ENCODE measurements at regions not wholly inside any gene's neighbourhood (a gene's known extent, or its start where the extent isn't known, plus 50 kb on each side); places are given as distances from the start of the nearest gene placed in this dataset.

GRCh38 chr6:22621701-22622100, 52.3 kb downstream of the HDGFL1 start:
- no peak for DNase-seq (ENCODE audit: low spot score)

DNA sequence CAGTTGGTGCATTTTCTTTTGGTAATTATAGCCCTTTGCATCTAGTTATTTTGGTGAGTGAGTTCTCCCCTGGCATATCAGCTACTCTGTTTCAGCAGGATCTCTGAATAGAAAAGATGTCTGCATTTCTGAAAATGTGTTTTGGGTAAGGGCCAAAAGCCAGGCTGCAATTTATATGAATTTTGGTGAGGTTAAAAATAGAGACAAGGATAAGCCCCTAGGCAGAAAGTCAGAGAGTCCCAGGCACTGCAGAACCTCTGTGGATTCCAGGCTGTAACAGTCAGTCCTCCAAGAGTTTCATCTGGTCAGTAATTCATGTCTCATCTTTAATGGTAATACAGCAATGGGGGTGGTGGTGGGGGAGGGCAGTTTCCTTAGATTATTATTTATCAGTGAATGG, 53.0 kb downstream of the HDGFL1 start:
- DNase-seq (ENCODE audit: low spot score), result no peak

GRCh38 chr6:22622813-22623212, 53.4 kb downstream of the HDGFL1 start:
- no peak for DNase-seq (ENCODE audit: low spot score)

GRCh38 chr6:22627644-22628043, 58.3 kb downstream of the HDGFL1 start:
- DNase-seq (ENCODE audit: low spot score), result no peak

GRCh38 chr6:22631091-22631490, 61.7 kb downstream of the HDGFL1 start:
- DNase-seq (ENCODE audit: low spot score), result no peak

GRCh38 chr6:22632581-22633145, 63.3 kb downstream of the HDGFL1 start:
- DNase-seq (ENCODE audit: low spot score), result no peak

- no peak for DNase-seq (ENCODE audit: low spot score)
Measured at GRCh38 chr6:22636452-22636851, 67.1 kb downstream of the HDGFL1 start.

DNA sequence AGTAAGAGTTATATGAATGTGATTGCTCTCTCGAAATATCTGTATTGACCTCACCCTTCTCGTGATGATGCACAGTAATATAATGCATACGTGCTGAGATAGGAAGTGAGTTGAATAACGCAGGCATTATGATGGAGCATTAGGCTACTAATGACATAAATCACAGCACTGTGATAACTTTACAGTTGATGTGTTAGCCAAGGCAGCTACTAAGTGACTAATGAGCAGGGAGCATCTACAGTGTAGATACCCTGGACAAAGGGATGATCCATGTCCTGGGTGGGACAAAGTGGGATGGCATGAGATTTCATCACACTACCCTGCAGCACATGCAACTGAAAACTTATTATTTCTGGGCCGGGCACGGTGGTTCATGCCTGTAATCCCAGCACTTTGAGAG, 68.4 kb downstream of the HDGFL1 start:
- DNase-seq (ENCODE audit: low spot score), result no peak

GRCh38 chr6:22638320-22638719, 69.0 kb downstream of the HDGFL1 start:
- no peak for DNase-seq (ENCODE audit: low spot score)

- DNase-seq (ENCODE audit: low spot score), result no peak
Measured at GRCh38 chr6:22642254-22642653, 72.9 kb downstream of the HDGFL1 start.

DNA sequence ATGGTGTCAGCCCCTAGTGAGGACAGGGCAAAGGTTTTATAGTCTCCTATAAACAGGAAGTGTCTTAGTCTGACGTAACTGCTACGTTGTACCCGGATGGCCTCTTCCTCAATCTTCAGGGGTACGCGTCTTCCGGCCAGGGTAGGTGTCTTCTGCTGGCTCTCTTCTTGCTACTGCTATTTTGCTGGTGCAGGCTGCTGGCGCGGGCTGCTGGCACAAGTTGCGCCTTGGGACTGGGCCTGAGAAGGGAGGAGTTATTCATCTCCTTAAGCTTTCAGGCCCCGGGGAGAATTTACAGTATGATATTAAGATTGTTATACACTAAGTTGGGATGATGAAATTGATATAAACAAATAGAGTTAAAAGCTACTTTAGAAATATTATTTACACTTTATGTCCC, 74.4 kb downstream of the HDGFL1 start:
- DNase-seq (ENCODE audit: low spot score), result no peak

DNA sequence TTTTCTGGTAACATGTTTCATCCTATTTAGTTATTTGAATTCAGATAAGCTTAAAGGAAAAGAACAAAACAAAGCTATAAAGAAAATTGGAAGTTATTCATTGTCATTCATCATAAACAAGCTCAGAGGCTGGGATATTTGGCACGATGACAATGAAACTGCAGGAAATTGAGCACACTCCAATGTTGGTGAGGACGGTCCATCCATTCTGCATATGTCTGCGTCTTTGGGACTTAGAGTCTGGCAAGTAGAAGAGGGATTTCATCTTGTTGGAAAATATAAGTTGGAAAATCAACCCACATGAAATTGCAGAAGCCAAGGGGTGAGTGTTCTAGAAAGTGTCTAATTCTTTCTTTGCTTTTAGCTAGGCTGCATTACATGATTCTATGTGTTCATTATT, 78.4 kb downstream of the HDGFL1 start:
- no peak for DNase-seq (ENCODE audit: low spot score)

DNA sequence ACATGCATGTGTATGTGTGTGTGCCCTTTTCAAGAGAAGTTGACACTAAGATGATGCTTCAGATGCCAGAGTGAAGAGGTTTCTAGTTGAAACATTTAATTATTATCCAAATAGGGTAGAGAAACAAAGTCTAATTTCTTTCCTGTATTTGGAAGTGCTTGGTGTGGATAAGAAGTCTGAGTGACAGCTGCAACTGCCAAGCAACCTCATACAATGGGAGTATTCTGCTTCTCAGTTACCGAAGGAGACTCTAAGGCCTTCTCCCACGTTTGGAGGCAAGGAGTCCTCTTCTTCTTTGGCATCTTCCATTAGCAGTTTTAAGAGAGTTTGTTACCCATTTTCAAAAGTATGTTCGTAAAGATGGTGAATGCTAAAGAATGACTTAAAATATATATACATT, 82.4 kb downstream of the HDGFL1 start:
- no peak for DNase-seq (ENCODE audit: low spot score)

- DNase-seq (ENCODE audit: low spot score), result no peak
Measured at GRCh38 chr6:22653980-22654610, 84.7 kb downstream of the HDGFL1 start.

GRCh38 chr6:22656706-22657351, 87.5 kb downstream of the HDGFL1 start:
- DNase-seq (ENCODE audit: low spot score), result no peak

GRCh38 chr6:22657352-22657980, 88.1 kb downstream of the HDGFL1 start:
- no peak for DNase-seq (ENCODE audit: low spot score)

GRCh38 chr6:22658183-22658582, 88.8 kb downstream of the HDGFL1 start:
- DNase-seq (ENCODE audit: low spot score), result no peak

GRCh38 chr6:22658934-22659333, 89.6 kb downstream of the HDGFL1 start:
- no peak for DNase-seq (ENCODE audit: low spot score)

- DNase-seq (ENCODE audit: low spot score), result no peak
Measured at GRCh38 chr6:22664968-22665367, 95.6 kb downstream of the HDGFL1 start.

- DNase-seq (ENCODE audit: low spot score), result no peak
Measured at GRCh38 chr6:22666021-22666420, 96.7 kb downstream of the HDGFL1 start.

DNA sequence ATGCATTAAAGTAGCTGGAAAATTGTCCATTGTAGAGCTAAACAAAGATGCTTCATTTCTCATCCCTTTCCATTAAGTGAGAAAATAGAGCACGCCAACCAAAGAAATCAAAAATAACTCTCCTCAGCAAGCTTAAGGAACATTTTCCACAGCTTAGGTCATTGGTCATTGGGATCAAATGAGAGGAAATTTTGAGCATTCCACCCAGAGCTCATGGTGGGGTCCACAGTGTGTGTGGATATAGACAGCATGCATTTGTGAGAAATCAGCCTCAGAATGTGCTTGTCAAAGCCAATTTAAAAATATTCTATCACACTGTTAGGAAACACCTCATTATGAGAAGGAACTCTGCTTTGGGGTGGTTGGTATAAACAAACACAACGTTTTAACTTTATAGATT, 97.2 kb downstream of the HDGFL1 start:
- no peak for DNase-seq (ENCODE audit: low spot score)

- DNase-seq (ENCODE audit: low spot score), result no peak
Measured at GRCh38 chr6:22667855-22668254, 98.5 kb downstream of the HDGFL1 start.

- no peak for DNase-seq (ENCODE audit: low spot score)
Measured at GRCh38 chr6:22668307-22668706, 98.9 kb downstream of the HDGFL1 start.
